ENCODE measurements at regions not wholly inside any gene's neighbourhood (a gene's known extent, or its start where the extent isn't known, plus 50 kb on each side); places are given as distances from the start of the nearest gene placed in this dataset.

GRCh38 chr18:10124967-10125366 is 211.2 kb downstream of the VAPA start:
- TF ChIP-seq YY1 (IDR thresholded peaks at IDR 0.05; ENCODE audit: insufficient read depth, insufficient read length) (no peak), SUZ12 (IDR thresholded peaks at IDR 0.05; ENCODE audit: extremely low read depth, insufficient read depth, insufficient read length) (no peak), ZNF274 (IDR thresholded peaks at IDR 0.05; ENCODE audit: low read depth, low read length) (no peak)
